ENCODE measurements at regions not wholly inside any gene's neighbourhood (a gene's known extent, or its start where the extent isn't known, plus 50 kb on each side); places are given as distances from the start of the nearest gene placed in this dataset.

DNA sequence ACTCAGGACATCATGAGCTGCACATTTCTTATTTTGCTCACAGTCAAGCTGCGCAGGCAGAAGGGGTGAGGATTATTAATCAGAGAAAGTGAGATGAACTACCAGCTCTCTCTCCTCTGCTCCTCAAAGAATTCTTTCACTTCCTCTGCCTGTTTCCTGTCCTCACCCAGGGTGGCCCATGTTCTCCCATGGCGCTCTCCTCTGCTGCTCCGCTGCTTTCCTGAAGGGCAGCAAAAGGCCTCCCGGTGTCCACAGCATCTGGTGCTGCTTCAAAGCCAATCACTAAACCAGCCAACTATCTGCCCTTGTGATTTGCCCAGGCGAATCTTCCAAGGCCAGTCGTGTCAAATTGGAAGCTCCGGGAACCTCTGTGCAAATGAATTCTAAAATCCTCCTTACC, 324.2 kb downstream of the TPBG start:
- TF ChIP-seq CTCF (conservative IDR thresholded peaks at IDR 0.05 in 1 of 2, IDR thresholded peaks at IDR 0.05 in 1 of 2; ENCODE audit: extremely low read depth in 1 of 2, insufficient read depth in 1 of 2, low read depth in 1 of 2, low read length in 2 of 2) (no peak), EZH2 (IDR thresholded peaks at IDR 0.05; ENCODE audit: borderline replicate concordance, low read length) (no peak)
